ENCODE measurements at regions not wholly inside any gene's neighbourhood (a gene's known extent, or its start where the extent isn't known, plus 50 kb on each side); places are given as distances from the start of the nearest gene placed in this dataset.

GRCh38 chr13:31476753-31477152, 262.6 kb upstream of the RXFP2 start:
- TF ChIP-seq CTCF (IDR thresholded peaks at IDR 0.05; ENCODE audit: control extremely low read depth in 1 of 3, insufficient read depth in 1 of 3, low read depth in 1 of 3, low read length in 3 of 3) (no peak), MAFK (IDR thresholded peaks at IDR 0.05; ENCODE audit: low read depth, low read length) (no peak), TAF1 (IDR thresholded peaks at IDR 0.05; ENCODE audit: low read depth, low read length) (no peak), POLR2AphosphoS5 (IDR thresholded peaks at IDR 0.05; ENCODE audit: low read depth, low read length) (no peak), EP300 (IDR thresholded peaks at IDR 0.05; ENCODE audit: borderline replicate concordance in 1 of 2, low read depth in 2 of 2, low read length in 2 of 2) (no peak), POLR2A (IDR thresholded peaks at IDR 0.05; ENCODE audit: control extremely low read depth in 1 of 2, low read depth in 2 of 2, low read length in 2 of 2) (no peak), SRF (IDR thresholded peaks at IDR 0.05; ENCODE audit: low read depth, low read length) (no peak), EZH2 (IDR thresholded peaks at IDR 0.05; ENCODE audit: low read depth, low read length, severe bottlenecking) (no peak), NRF1 (IDR thresholded peaks at IDR 0.05; ENCODE audit: low read depth, low read length) (no peak), RFX5 (IDR thresholded peaks at IDR 0.05; ENCODE audit: borderline replicate concordance, low read depth, low read length) (no peak), CEBPB (IDR thresholded peaks at IDR 0.05; ENCODE audit: low read depth, low read length) (no peak), CHD2 (IDR thresholded peaks at IDR 0.05; ENCODE audit: low read length) (no peak), CREB1 (IDR thresholded peaks at IDR 0.05) (no peak)
